Skin epidermis (tissue), 12 donors: ENCODE measurements at regions not wholly inside any gene's neighbourhood (a gene's known extent, or its start where the extent isn't known, plus 50 kb on each side); places are given as distances from the start of the nearest gene placed in this dataset.

Experiments used
- H3K27ac ChIP-seq, 21 experiments: fragments of 200-600 bp; sonication (generic) in 11 of 21; one replicate each; pipeline ENCODE4 v1.5.0; 2020; ENCODE audit warnings: mild to moderate bottlenecking in 3 of 21, inconsistent platforms in 2 of 21, moderate library complexity in 2 of 21
- H3K4me3 ChIP-seq, 7 experiments: fragments of 200-600 bp; sonication (generic) in 2 of 7; one replicate each; pipeline ENCODE4 v1.5.0; 2020; ENCODE audit warnings: inconsistent platforms in 2 of 7, mild to moderate bottlenecking in 2 of 7, moderate library complexity in 1 of 7

DNA sequence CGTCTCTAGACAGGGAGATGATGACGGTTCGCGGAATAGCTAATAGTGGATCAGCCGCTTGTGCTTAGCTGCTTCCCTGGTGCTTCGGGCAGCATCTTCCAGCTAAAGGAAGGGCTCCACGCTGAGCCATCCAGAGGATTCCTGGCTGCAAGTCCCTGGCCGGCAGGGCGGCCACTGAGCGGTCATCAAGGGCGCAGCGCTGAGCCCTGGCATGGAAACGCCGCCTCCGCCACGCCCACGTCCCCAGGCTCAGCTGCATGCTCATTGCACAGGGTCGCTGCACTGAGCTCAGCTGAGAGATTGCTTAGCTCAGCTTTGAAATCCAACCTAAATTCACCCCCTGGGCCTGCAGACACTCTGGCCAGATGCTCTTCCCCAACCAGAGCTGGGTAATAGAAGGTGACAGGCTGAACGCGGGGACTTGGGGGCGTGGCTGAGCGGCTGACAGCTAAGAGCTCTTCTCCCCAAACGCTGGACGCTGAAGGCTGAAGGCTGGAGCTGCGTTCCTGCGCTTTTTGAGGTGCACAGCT lies 118.2 kb upstream of the KIT start:
- peak overlapping the region in 6 of 7 experiments; percentile 4 to 29 (median 21) for H3K4me3 ChIP-seq
- H3K27ac ChIP-seq, result no peak overlapping the region

- no peak overlapping the region for H3K4me3 ChIP-seq
- H3K27ac ChIP-seq, result peak overlapping the region in 1 of 21 experiments; percentile 57
Measured at GRCh38 chr4:54540931-54541330, 116.8 kb upstream of the KIT start.

DNA sequence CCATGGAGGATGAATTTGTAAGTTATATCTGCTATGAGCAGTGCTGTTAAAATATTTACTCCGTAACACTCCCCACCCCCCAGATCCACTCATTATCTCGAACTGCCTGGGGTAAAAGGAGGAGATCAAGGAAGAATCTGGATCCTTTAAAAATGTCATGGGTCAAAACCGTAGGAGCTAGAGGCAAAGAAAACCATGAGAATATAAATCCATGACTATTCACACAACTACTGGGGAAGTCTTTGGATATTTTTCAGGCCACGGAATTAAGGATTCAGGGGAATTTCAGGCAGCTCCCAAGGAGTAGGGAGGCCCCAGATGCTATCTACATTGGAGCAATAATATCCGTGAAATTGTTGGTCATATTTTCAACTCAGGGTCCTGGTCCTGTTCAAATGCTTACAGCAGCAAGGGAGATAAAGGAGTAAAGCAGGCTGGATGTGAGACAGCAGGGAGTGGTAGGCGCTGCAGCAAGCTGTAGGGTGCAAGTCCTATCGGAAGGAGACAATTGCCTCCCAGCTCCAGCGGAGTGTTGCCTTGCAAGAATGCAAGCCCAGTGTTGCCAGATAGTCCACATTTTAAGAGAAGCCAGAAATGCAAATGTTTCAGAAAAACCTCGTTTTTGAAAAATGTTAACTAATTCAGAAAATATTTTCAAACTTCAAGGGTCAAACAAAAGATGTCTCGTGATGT lies 116.2 kb upstream of the KIT start:
- no peak overlapping the region for H3K4me3 ChIP-seq
- H3K27ac ChIP-seq, result peak overlapping the region in 1 of 21 experiments; percentile 57

DNA sequence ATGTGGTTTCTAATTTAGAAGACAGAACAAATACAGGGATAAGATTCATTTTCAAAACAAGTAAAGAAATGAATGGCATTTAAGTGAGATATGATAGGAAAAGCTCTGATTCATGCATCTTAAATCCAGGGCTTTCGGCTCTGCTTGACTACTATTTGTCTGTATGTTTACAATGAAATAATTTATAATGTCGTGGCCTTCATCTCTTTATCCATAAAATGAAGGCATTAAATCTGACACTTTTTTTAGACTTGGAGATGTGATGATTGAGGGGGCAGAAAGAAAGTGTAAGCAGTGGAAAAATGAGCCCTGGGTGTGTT lies 115.7 kb upstream of the KIT start:
- peak overlapping the region in 1 of 21 experiments; percentile 14 for H3K27ac ChIP-seq
- H3K4me3 ChIP-seq, result no peak overlapping the region

DNA sequence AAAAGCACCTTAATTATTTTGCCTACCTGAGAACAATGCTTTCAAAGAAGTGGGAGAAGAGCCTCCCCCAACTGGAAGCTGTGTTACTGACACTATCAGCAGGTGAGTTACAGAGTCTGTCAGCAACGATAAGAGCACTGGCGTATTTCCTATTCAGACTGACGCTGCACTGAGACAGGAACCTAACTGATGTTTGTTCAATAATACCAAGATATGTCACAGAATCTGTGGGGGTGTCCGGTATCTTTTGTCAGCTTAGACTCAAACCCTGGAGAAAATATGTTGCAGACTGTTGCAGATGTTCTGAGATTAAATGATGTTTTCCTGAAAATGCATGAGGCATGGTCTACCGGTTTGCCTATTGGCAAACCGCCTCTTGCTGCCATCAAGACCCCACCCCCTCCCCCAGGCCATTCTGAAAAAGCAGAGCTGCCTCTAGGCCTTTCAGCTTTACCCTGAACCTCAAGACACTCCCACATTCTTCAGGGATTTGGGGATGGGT lies 115.2 kb upstream of the KIT start:
- Histone ChIP-seq H3K4me3 (no peak overlapping the region), H3K27ac (no peak overlapping the region)

DNA sequence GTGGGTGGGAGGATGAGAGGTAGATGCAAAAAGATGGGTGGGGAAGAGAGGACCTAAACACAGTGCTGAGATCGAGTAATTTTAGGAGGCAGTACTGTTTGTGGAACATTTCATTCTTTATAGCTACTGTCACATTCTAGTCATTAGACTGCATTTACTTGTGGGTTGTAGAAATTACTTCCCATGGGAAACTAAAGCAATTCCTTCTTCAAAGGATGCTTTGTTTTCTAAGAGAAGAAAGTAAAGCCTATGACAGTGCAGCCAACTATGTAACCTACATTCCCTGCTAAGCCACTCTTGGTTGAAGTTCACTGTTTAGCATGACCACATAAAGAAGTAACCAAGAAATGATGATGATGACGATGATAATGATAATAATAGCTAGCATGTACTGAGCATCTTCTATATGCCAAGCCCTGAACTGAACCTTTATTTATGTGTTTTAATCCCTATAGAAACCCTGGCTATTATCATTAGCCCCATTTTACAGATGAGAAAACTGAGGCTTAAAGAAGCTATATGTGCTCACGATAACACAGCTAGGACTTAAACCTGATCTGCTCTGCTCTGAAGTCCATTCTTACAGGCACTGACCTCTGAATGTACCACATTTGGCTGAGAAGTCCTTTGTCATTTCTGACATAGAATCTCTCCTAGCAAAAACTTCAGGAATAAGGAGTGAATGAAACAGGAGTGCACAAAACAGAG lies 114.5 kb upstream of the KIT start:
- Histone ChIP-seq H3K4me3 (no peak overlapping the region), H3K27ac (no peak overlapping the region)

DNA sequence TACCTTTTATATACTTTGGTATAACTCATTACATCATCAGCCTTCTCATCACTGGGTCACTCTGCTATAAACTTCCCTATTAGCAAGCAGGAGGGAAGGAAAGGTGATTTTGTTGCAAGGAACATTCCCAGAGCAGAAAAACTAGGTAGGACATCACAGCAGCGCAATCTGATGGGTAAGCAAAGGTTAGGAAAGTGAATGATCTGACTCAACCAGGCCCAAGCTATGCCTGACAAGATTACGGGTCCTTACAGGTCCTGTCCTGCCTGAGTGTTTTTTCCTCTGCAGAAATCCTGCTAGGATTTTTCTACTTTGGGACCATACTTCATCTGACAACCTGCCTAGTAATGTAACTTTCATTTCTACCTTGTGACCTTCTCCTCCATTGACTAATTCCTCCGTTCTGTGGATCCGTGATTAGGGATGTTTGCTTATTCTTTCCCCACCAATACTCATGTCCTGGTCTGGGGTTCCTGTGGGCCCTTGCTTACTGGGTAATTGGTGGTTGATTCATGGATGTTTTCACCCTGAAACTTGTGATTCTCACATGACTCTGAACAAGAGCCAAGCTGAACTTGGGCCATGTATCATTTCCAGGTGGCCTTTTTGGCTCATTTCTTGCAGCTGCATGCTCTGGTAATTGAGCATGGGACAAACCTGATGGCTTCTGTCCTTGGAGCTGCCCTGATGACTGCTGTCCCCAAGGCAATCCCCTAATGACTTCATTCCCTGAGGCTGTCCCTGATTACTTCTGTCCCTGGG lies 111.9 kb upstream of the KIT start:
- H3K4me3 ChIP-seq, result no peak overlapping the region
- H3K27ac ChIP-seq, result peak overlapping the region in 4 of 21 experiments; percentile 8 to 46 (median 24)

GRCh38 chr4:54547299-54548097 lies 110.3 kb upstream of the KIT start:
- Histone ChIP-seq H3K27ac (peak overlapping the region in 2 of 21 experiments; percentile 37 to 42), H3K4me3 (no peak overlapping the region)

DNA sequence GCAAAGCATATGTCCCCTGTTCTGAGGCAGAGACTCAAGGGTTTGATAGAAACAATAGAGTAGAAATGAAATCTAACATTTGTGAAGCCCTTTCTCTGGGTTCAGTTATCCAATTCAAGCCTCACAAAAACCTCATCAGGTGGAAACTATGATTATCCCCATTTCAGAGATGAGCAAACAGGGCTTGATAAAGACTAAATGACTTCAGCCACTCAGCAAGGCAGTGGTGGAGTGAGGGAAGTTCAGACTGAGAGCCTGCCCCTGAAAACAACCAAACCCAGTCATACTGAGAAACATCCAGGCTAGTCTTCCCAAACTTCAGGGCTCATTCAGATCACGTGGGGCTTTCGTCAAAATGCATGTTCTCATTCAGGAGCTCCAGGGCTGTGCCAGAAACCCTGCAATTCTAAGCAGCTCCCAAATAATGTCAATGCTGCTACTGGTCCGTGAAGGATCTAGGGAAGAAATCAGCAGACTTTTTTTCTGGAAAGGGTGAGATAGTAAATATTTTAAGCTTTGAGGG lies 109.6 kb upstream of the KIT start:
- H3K27ac ChIP-seq, result no peak overlapping the region

DNA sequence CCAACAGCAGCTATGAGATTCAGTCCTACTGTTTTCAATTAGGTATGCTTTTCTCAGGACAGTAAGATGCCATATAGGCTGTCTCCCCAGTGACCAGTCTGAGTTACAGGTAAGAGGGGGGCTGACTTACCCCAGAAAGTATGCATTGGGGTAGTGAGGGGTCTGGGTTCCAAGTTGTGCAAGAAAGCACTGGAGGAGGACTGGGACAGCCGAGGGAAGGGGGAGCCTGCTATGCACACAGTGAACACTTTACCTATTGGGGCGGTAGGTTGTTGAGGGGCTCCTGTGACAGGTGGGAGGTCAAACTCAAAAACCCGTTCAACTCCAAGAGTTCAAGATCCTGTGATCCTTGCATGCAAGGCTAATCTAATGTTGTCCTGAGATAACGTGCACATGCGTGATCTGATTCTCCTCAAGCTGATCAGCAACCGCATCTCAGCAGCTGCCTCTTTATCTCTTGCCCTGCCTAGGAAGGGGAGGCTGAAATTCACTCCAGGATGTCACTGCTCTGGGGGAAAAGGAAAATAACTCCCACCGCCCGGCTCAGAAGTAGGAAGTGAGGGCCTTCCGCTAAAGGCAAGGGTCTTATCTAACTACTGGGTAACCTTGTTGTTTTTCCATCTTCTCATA lies 108.8 kb upstream of the KIT start:
- H3K27ac ChIP-seq, result no peak overlapping the region

More for the DNA sequence above, 109.6 kb upstream of the KIT start:
- H3K4me3 ChIP-seq, result no peak overlapping the region

GRCh38 chr4:54550395-54551171 lies 107.2 kb upstream of the KIT start:
- no peak overlapping the region for H3K27ac ChIP-seq
- H3K4me3 ChIP-seq, result no peak overlapping the region

More for the DNA sequence above, 108.8 kb upstream of the KIT start:
- no peak overlapping the region for H3K4me3 ChIP-seq

DNA sequence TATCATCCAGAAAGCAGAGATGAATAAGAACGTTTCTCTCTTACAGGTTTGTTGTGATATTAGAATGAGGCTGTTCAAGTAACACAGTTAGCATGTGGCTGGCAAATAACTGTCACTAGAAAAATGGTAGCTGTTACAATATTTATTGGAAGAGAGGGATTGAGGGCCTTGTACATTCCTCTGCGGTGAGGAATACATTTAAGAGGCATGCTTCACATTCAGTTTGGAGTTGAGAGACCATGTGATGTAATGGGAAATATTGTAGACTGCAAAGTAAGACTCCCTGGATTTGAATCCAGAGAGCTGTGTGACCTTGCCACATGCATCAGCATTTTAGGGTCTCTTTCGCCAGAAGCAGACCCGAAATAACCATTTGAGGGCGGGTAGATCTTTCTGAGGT lies 104.8 kb upstream of the KIT start:
- Histone ChIP-seq H3K4me3 (no peak overlapping the region), H3K27ac (no peak overlapping the region)

GRCh38 chr4:54554339-54554990 lies 103.3 kb upstream of the KIT start:
- Histone ChIP-seq H3K4me3 (no peak overlapping the region), H3K27ac (no peak overlapping the region)

DNA sequence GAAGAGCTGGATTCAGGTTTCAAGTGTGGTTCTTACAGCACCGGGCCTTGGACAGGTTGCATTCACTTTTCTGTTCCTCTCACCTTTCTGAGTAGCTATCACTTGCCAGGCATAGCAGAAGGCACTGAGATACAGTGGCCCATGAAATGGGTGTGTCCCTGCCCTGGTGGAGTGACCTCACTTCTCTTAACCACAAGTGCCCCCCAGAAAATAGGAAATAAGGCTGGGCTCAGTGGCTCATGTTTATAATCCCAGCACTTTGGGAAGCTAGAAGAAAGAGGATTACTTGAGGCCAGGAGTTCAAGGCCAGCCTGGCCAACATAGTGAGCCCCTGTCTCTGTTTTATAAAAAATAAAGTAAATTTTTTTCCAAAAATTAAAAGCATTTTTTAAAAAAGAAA lies 101.7 kb upstream of the KIT start:
- Histone ChIP-seq H3K27ac (no peak overlapping the region), H3K4me3 (no peak overlapping the region)

GRCh38 chr4:54556587-54556986 lies 101.2 kb upstream of the KIT start:
- H3K27ac ChIP-seq, result no peak overlapping the region
- H3K4me3 ChIP-seq, result no peak overlapping the region

DNA sequence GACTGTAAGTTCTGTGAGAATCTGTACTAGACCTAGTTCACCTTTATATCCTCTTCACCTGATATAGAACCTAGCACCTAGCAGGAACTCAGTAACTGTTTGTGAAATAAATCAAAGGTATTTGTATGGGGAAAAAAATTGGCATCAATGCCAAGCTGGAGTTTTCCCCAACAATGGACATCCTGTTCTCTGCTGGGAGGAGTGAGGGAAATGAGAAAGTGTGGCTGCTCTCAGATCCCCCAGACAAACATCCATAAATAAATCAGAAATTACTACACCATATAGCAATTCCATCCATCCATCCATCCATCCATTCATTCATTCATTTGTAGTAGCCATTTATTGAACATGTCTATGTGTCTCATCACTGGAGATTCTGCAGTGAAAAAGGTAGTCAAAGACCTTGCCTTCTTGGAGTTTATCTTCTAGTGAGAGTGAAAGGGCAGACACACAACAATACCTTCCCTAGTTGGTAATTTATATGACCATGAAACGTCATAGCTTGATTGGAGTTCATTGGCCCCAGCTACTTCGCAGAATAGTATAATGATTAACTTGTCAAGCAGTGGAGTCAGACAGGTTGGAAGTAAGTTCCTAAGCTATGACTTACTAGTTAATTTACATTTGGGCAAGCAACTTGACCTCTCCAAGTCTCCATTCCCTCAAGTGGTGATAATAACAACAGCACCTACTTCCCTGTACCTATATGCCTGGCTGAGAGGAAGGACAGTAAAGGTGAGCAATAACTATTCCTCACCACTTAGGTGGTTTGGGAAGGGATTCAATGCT lies 98.7 kb upstream of the KIT start:
- Histone ChIP-seq H3K4me3 (no peak overlapping the region), H3K27ac (no peak overlapping the region)

- H3K4me3 ChIP-seq, result no peak overlapping the region
- no peak overlapping the region for H3K27ac ChIP-seq
Measured at GRCh38 chr4:54560513-54560912, 97.2 kb upstream of the KIT start.
